K562 (cell line): ENCODE measurements at regions not wholly inside any gene's neighbourhood (a gene's known extent, or its start where the extent isn't known, plus 50 kb on each side); places are given as distances from the start of the nearest gene placed in this dataset.

Experiments
- ATAC-seq: fragments of 200-7000 bp; cut with Tn5 transposase; 3 replicates; pipeline ENCODE4 v1.9.1; 2020; ENCODE audit warnings: moderate library complexity
- BruUV-seq: library from RNA; stranded (reverse); fragments of 400-500 nt; replicated peaks from 2 replicates; lab custom pipeline; 2021; lab: Mats Ljungman, UMichigan
- CTCF ChIA-PET: fragments of 300-600 bp; formaldehyde crosslinking; extraction: SDS; loops from one replicate; lab custom pipeline; 2021; ENCODE audit warnings: low intra/inter-chr PET ratio; lab: Yijun Ruan, JAX
- POLR2A ChIA-PET: fragments of 300-600, 350-650 bp; sonication (Branson Sonifier 250); formaldehyde crosslinking; extraction: SDS; loops from one replicate; lab custom pipeline; 2021; ENCODE audit warnings: antibody characterized with exemption, inconsistent platforms; lab: Yijun Ruan, JAX
- DNase-seq, 4 experiments: peaks; one replicate each; pipeline versions ENCODE4 v3.0.0 to v3.0.0-alpha.2; 2011 to 2018; ENCODE audit warnings: low spot score in 3 of 4, mixed read lengths in 3 of 4; ENCODE audit errors: extremely low read depth in 1 of 4
- FAIRE-seq: peaks from 2 replicates; lab custom pipeline; 2011; peaks lifted over from hg19 to GRCh38; lab: Jason Lieb, UNC
- H2AFZ ChIP-seq: 2 replicates; pipeline ENCODE4 v1.6.0; 2011; ENCODE audit warnings: low read depth, low read length, control low read depth, inconsistent platforms
- H3K27ac ChIP-seq: fragments of 200-600 bp; 3 replicates; pipeline ENCODE4 v1.8.0; 2011; ENCODE audit warnings: low read depth, mild to moderate bottlenecking, control low read depth, inconsistent platforms, low read length, moderate library complexity, mixed read lengths; ENCODE audit errors: extremely low read depth
- H3K27me3 ChIP-seq, 2 experiments: fragments of 300-600 bp in 1 of 2; 2 replicates in 1 of 2; 3 replicates in 1 of 2; pipeline versions ENCODE4 v1.6.0 to v1.8.0; 2011; ENCODE audit warnings: inconsistent platforms in 2 of 2, low read length in 2 of 2, mild to moderate bottlenecking in 1 of 2, mixed read lengths in 1 of 2, moderate library complexity in 1 of 2; ENCODE audit not compliant: control insufficient read depth in 2 of 2, insufficient read depth in 2 of 2
- H3K36me3 ChIP-seq: fragments of 300-600 bp; 3 replicates; pipeline ENCODE4 v1.8.0; 2011; ENCODE audit warnings: mild to moderate bottlenecking, low read length, inconsistent platforms; ENCODE audit not compliant: control insufficient read depth, insufficient read depth
- H3K4me1 ChIP-seq, 2 experiments: fragments of 200-600 bp in 1 of 2; replicated peaks in 1 of 2; 2 replicates in 1 of 2; 3 replicates in 1 of 2; pipeline versions ENCODE4 v1.5.1 to v1.8.0; 2011; ENCODE audit warnings: inconsistent platforms in 2 of 2, low read length in 2 of 2, mild to moderate bottlenecking in 1 of 2, mixed read lengths in 1 of 2, moderate library complexity in 1 of 2; ENCODE audit not compliant: control insufficient read depth in 2 of 2, insufficient read depth in 2 of 2
- H3K4me2 ChIP-seq: 2 replicates; pipeline ENCODE4 v1.6.1; 2011; ENCODE audit warnings: low read length, control low read depth, inconsistent platforms, mixed read lengths; ENCODE audit not compliant: insufficient read depth
- H3K4me3 ChIP-seq: fragments of 200-600 bp; sonication (generic), shearing (Covaris generic); 2 replicates; pipeline ENCODE4 v1.5.1; 2016; ENCODE audit warnings: control low read depth, inconsistent platforms
- H3K79me2 ChIP-seq: fragments of 200-600 bp; 3 replicates; pipeline ENCODE4 v1.8.0; 2011; ENCODE audit warnings: low read length, inconsistent platforms; ENCODE audit not compliant: control insufficient read depth, insufficient read depth
- H3K9ac ChIP-seq, 2 experiments: 2 replicates each; pipeline versions ENCODE4 v1.6.0 to v1.6.1; 2011; ENCODE audit warnings: low read depth in 2 of 2, low read length in 2 of 2, control low read depth in 1 of 2, inconsistent platforms in 1 of 2, mild to moderate bottlenecking in 1 of 2, mixed read lengths in 1 of 2; ENCODE audit not compliant: insufficient read depth in 1 of 2
- H3K9me1 ChIP-seq: one replicate; pipeline ENCODE4 v1.6.0; 2011; ENCODE audit warnings: inconsistent platforms, mild to moderate bottlenecking, low read length, moderate library complexity; ENCODE audit not compliant: control insufficient read depth, insufficient read depth
- H3K9me3 ChIP-seq: replicated peaks from 2 replicates; pipeline ENCODE4 v1.5.1; 2011; ENCODE audit warnings: low read depth, low read length, inconsistent platforms; ENCODE audit not compliant: control insufficient read depth, insufficient read depth
- H4K20me1 ChIP-seq: replicated peaks from 2 replicates; pipeline ENCODE4 v1.6.1; 2011; ENCODE audit warnings: low read length, inconsistent platforms, mixed read lengths; ENCODE audit not compliant: control insufficient read depth, insufficient read depth
- CREB1 ChIP-seq, 2 experiments: sonication (generic) in 1 of 2; formaldehyde crosslinking in 1 of 2; IDR thresholded peaks; 2 replicates each; pipeline versions ENCODE4 v1.6.1 to v1.8.0; 2012 to 2022; ENCODE audit warnings: inconsistent platforms in 1 of 2, mild to moderate bottlenecking in 1 of 2, missing genetic modification reagents in 1 of 2, moderate library complexity in 1 of 2
- CTBP1 ChIP-seq: fragments of 450-650 bp; IDR thresholded peaks from 2 replicates; pipeline ENCODE4 v1.6.1; 2016; ENCODE audit warnings: borderline replicate concordance
- EWSR1 ChIP-seq: fragments of 450-650 bp; IDR thresholded peaks from 2 replicates; pipeline ENCODE4 v1.6.1; 2018; ENCODE audit warnings: borderline replicate concordance, mild to moderate bottlenecking, low read depth, moderate library complexity; ENCODE audit not compliant: partially characterized antibody
- MTF1 ChIP-seq: fragments of 250-450 bp; sonication (Bioruptor Pico); IDR thresholded peaks from 2 replicates; pipeline ENCODE4 v1.9.0; 2021; ENCODE audit warnings: moderate library complexity, mild to moderate bottlenecking, inconsistent platforms, borderline replicate concordance
- NCOR1 ChIP-seq: fragments of 450-650 bp; IDR thresholded peaks from 2 replicates; pipeline ENCODE4 v1.6.1; 2016; ENCODE audit warnings: mild to moderate bottlenecking, moderate library complexity
- NFIC ChIP-seq: fragments of 450-650 bp; IDR thresholded peaks from 2 replicates; pipeline ENCODE4 v1.6.1; 2017; ENCODE audit warnings: mild to moderate bottlenecking, inconsistent platforms
- NR1H2 ChIP-seq: sonication (generic); formaldehyde crosslinking; IDR thresholded peaks from 2 replicates; pipeline ENCODE4 v1.4.0; 2020; ENCODE audit warnings: mild to moderate bottlenecking, missing genetic modification reagents
- RFX5 ChIP-seq: IDR thresholded peaks from 2 replicates; pipeline ENCODE4 v1.6.1; 2011; ENCODE audit warnings: low read depth, mild to moderate bottlenecking, improper control_type of control experiment, low read length
- SRSF3 ChIP-seq: fragments of 200-400 bp; formaldehyde crosslinking; IDR thresholded peaks from 2 replicates; pipeline ENCODE4 v1.6.1; 2016; ENCODE audit warnings: mild to moderate bottlenecking, low read length, moderate library complexity; ENCODE audit not compliant: insufficient read depth
- TCF7L2 ChIP-seq: fragments of 150-350 bp; IDR thresholded peaks from 2 replicates; pipeline ENCODE4 v1.6.1; 2016; ENCODE audit warnings: low read depth, mild to moderate bottlenecking, low read length, moderate library complexity
- U2AF1 ChIP-seq: fragments of 200-400 bp; formaldehyde crosslinking; optimal IDR thresholded peaks from 2 replicates; pipeline ENCODE3; 2017; ENCODE audit warnings: mild to moderate bottlenecking, low read depth, low read length, moderate library complexity
- ZNF696 ChIP-seq: fragments of 250-450 bp; sonication (Bioruptor Pico); conservative IDR thresholded peaks from 2 replicates; pipeline ENCODE4 v1.4.0; 2020; ENCODE audit warnings: mild to moderate bottlenecking, moderate library complexity
- ZNF830 ChIP-seq: fragments of 250-450 bp; sonication (Bioruptor Pico); IDR thresholded peaks from 2 replicates; pipeline ENCODE4 v1.5.0; 2021; ENCODE audit warnings: mild to moderate bottlenecking
- WGBS: fragments of 100-300 bp; shearing (Covaris generic); methylation state at CpG from one replicate; pipeline ENCODE4 v1.1.6; 2016; ENCODE audit warnings: low coverage, mixed read lengths; ENCODE audit not compliant: insufficient coverage; ENCODE audit errors: missing lambda C conversion rate; 5-methylcytosine and 5-hydroxymethylcytosine counted together
- in situ Hi-C: fragments of 300-500 bp; cut with MboI; formaldehyde crosslinking; loops from 4 replicates; pipeline ENCODE4 v1.15.0; 2018; ENCODE audit warnings: inconsistent platforms, mixed read lengths
- intact Hi-C: fragments of 100-400 bp; cut with micrococcal nuclease; formaldehyde crosslinking; loops from 2 replicates; pipeline ENCODE4 v1.14.2; 2022
- TF ChIP-seq, protein P1 (sequence below): fragments of 250-450 bp; sonication (Bioruptor Pico); IDR thresholded peaks from 2 replicates; pipeline ENCODE4 v1.5.0; 2021
- TF ChIP-seq, protein P2 (sequence below): fragments of 450-650 bp; formaldehyde crosslinking; IDR thresholded peaks from 2 replicates; pipeline ENCODE4 v1.4.0; 2022; ENCODE audit warnings: missing genetic modification characterization
- TF ChIP-seq, protein P3 (sequence below): sonication (generic); formaldehyde crosslinking; IDR thresholded peaks from 2 replicates; pipeline ENCODE4 v1.4.0; 2020; ENCODE audit warnings: mild to moderate bottlenecking, missing genetic modification reagents
- TF ChIP-seq, protein P4 (sequence below): fragments of 450-650 bp; IDR thresholded peaks from 2 replicates; pipeline ENCODE4 v1.7.0; 2016; ENCODE audit warnings: borderline replicate concordance

DNA sequence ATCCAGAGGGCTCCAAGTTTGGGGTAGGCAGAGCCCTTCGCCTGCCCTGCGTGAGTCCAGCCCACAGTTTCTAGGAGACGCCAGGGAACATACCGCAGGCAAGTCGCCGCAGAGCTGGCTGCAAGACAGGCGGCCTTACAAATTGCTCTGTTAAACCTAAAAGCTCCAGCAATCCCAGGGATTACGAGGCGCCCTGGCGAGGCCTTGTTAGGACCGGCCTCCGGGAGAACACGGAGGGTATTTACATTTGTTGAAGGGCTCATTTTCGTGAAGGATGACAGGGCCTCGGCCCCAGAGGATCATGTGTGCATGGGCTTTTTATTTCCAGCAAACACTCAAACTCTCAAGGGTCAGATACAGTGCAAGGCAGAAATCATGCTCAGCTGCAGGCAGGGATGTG is 77.6 kb upstream of the FOXF1 start:
- H2AFZ ChIP-seq: no peak overlapping the region
- H4K20me1 ChIP-seq: 0 out of 2 replicates have a peak, but pooled peaks cover 3% of the 10 kb centered on the region
- no TSS peak for BruUV-seq
- DNase-seq (no peak), FAIRE-seq (no peak), ATAC-seq (no peak)
- no peak overlapping the region for H3K9ac ChIP-seq
- no peaks in the 10 kb centered on the region for H3K9me3 ChIP-seq
- no peaks in the 10 kb centered on the region for H3K79me2 ChIP-seq
- intact Hi-C loops: no loop called here
- in situ Hi-C loops: no loop called here
- H3K36me3 ChIP-seq: no peaks in the 10 kb centered on the region
- H3K27me3 ChIP-seq: peaks cover 17 to 55% of the 10 kb centered on the region in 2 experiments; a peak in 4 of 5 replicates
- 1% methylated on average over 15 of the region's 15 CpGs for WGBS
- no peak overlapping the region for H3K4me2 ChIP-seq
- TF ChIP-seq CREB1 (IDR thresholded peaks at IDR 0.05): no peak
- no peak for TF ChIP-seq CREB1 (CRISPR knock-in tag; IDR thresholded peaks at IDR 0.05)
- no peak for TF ChIP-seq EWSR1
- TF ChIP-seq CTBP1: no peak
- TF ChIP-seq SRSF3: no peak
- no peak for TF ChIP-seq MTF1
- no peak for TF ChIP-seq NCOR1
- TF ChIP-seq, protein P1, sequence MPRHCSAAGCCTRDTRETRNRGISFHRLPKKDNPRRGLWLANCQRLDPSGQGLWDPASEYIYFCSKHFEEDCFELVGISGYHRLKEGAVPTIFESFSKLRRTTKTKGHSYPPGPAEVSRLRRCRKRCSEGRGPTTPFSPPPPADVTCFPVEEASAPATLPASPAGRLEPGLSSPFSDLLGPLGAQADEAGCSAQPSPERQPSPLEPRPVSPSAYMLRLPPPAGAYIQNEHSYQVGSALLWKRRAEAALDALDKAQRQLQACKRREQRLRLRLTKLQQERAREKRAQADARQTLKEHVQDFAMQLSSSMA (CRISPR knock-in tag): no peak
- no peak for TF ChIP-seq NR1H2 (CRISPR knock-in tag)
- TF ChIP-seq NFIC: no peak
- TF ChIP-seq RFX5: no peak
- TF ChIP-seq, protein P2, sequence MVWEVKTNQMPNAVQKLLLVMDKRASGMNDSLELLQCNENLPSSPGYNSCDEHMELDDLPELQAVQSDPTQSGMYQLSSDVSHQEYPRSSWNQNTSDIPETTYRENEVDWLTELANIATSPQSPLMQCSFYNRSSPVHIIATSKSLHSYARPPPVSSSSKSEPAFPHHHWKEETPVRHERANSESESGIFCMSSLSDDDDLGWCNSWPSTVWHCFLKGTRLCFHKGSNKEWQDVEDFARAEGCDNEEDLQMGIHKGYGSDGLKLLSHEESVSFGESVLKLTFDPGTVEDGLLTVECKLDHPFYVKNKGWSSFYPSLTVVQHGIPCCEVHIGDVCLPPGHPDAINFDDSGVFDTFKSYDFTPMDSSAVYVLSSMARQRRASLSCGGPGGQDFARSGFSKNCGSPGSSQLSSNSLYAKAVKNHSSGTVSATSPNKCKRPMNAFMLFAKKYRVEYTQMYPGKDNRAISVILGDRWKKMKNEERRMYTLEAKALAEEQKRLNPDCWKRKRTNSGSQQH (CRISPR knock-in tag): no peak
- TF ChIP-seq, protein P3, sequence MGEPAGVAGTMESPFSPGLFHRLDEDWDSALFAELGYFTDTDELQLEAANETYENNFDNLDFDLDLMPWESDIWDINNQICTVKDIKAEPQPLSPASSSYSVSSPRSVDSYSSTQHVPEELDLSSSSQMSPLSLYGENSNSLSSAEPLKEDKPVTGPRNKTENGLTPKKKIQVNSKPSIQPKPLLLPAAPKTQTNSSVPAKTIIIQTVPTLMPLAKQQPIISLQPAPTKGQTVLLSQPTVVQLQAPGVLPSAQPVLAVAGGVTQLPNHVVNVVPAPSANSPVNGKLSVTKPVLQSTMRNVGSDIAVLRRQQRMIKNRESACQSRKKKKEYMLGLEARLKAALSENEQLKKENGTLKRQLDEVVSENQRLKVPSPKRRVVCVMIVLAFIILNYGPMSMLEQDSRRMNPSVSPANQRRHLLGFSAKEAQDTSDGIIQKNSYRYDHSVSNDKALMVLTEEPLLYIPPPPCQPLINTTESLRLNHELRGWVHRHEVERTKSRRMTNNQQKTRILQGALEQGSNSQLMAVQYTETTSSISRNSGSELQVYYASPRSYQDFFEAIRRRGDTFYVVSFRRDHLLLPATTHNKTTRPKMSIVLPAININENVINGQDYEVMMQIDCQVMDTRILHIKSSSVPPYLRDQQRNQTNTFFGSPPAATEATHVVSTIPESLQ (CRISPR knock-in tag): no peak
- TF ChIP-seq TCF7L2: no peak
- TF ChIP-seq U2AF1: no peak
- TF ChIP-seq, protein P4, sequence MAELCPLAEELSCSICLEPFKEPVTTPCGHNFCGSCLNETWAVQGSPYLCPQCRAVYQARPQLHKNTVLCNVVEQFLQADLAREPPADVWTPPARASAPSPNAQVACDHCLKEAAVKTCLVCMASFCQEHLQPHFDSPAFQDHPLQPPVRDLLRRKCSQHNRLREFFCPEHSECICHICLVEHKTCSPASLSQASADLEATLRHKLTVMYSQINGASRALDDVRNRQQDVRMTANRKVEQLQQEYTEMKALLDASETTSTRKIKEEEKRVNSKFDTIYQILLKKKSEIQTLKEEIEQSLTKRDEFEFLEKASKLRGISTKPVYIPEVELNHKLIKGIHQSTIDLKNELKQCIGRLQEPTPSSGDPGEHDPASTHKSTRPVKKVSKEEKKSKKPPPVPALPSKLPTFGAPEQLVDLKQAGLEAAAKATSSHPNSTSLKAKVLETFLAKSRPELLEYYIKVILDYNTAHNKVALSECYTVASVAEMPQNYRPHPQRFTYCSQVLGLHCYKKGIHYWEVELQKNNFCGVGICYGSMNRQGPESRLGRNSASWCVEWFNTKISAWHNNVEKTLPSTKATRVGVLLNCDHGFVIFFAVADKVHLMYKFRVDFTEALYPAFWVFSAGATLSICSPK: no peak
- TF ChIP-seq ZNF696: no peak
- no peak for TF ChIP-seq ZNF830 (CRISPR knock-in tag)
- H3K9me1 ChIP-seq: no peaks in the 10 kb centered on the region
- ChIA-PET POLR2A (no interaction called here), CTCF (no interaction called here)
- H3K4me1 ChIP-seq: no peaks in the 10 kb centered on the region; a peak in 1 of 5 replicates
- no peak overlapping the region for H3K4me3 ChIP-seq
- no peak overlapping the region for H3K27ac ChIP-seq
